ENCODE measurements at regions not wholly inside any gene's neighbourhood (a gene's known extent, or its start where the extent isn't known, plus 50 kb on each side); places are given as distances from the start of the nearest gene placed in this dataset.

DNA sequence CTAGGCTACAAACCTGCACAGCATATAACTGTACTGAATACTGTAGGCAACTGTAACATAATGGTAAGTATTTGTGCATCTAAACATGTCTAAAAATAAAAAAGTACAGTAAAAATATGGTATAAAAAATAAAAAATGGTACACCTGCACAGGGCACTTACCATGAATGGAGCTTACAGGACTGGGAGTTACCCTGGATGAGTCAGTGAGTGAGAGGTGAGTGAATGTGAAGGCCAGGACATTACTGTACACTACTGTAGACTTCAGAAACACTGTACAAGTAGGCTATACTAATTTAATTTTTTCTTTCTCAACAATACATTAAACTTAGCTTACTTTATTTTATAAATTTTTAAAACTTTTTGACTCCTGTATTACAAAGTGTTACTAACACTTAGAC is 265.3 kb downstream of the KLF13 start:
- BruUV-seq (replicated peaks): no TSS peak

DNA sequence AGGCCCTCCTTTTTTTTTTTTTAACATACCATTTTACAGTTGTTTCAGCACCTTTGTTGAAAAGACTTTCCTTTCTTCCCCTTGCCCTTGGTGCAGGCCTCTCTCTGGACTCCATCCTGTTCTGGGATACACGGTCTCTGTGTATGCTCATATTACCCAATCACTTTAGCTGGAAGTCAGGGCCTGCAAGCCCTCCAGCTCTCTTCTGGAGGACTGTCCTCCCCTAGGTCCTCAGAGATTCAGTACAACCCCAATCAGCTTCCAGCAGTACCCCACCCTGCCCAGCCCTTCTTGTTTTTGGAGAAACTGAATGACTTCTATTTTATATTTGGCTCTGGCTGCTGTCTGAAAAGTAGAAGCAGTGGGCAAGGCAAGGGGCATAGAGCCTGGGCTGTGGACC is 270.8 kb downstream of the KLF13 start:
- intact Hi-C loops (cut with micrococcal nuclease; ENCODE audit: unreplicated experiment): no loop called here

More for the DNA sequence above, 265.3 kb downstream of the KLF13 start:
- H3K4me1 Mint-ChIP-seq (ENCODE audit: low read depth, unreplicated experiment): no peaks in the 10 kb centered on the region
- H3K36me3 Mint-ChIP-seq (ENCODE audit: insufficient read depth, unreplicated experiment): no peaks in the 10 kb centered on the region
- no peaks in the 10 kb centered on the region for H3K27me3 Mint-ChIP-seq (ENCODE audit: unreplicated experiment)
- no peaks in the 10 kb centered on the region for H3K9me3 Mint-ChIP-seq (ENCODE audit: low read depth, unreplicated experiment)
- TF ChIP-seq, protein P1, sequence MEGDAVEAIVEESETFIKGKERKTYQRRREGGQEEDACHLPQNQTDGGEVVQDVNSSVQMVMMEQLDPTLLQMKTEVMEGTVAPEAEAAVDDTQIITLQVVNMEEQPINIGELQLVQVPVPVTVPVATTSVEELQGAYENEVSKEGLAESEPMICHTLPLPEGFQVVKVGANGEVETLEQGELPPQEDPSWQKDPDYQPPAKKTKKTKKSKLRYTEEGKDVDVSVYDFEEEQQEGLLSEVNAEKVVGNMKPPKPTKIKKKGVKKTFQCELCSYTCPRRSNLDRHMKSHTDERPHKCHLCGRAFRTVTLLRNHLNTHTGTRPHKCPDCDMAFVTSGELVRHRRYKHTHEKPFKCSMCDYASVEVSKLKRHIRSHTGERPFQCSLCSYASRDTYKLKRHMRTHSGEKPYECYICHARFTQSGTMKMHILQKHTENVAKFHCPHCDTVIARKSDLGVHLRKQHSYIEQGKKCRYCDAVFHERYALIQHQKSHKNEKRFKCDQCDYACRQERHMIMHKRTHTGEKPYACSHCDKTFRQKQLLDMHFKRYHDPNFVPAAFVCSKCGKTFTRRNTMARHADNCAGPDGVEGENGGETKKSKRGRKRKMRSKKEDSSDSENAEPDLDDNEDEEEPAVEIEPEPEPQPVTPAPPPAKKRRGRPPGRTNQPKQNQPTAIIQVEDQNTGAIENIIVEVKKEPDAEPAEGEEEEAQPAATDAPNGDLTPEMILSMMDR (IDR thresholded peaks at IDR 0.05; ENCODE audit: unreplicated experiment): no peak
- intact Hi-C loops (cut with micrococcal nuclease; ENCODE audit: unreplicated experiment): no loop called here
- H3K27ac Mint-ChIP-seq (ENCODE audit: unreplicated experiment): no peak overlapping the region
- no peak for DNase-seq
- no peak overlapping the region for H3K4me3 Mint-ChIP-seq (ENCODE audit: low read depth, unreplicated experiment)
- CTCF ChIA-PET: no interaction called here

DNA sequence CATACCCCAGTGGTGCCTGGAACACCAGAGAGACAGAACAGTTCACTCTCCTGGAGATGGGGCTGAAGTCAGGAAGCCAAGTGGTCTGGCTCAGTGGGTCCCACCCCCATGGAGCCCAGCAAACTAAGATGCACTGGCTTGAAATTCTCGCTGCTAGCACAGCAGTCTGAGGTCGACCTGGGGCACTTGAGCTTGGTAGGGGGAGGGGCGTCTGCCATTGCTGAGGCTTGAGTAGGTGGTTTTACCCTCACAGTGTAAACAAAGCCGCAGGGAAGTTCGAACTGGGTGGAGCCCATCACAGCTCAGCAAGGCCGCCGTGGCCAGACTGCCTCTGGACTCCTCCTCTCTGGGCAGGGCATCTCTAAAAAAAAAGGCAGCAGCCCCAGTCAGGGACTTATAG is 272.0 kb downstream of the KLF13 start:
- no peak for DNase-seq
- H3K9me3 Mint-ChIP-seq (ENCODE audit: low read depth, unreplicated experiment): peaks cover 3% of the 10 kb centered on the region

More for the DNA sequence above, 270.8 kb downstream of the KLF13 start:
- no TSS peak for BruUV-seq (replicated peaks)
- no peak for DNase-seq
- Mint-ChIP-seq H3K4me1 (ENCODE audit: low read depth, unreplicated experiment) (no peaks in the 10 kb centered on the region), H3K9me3 (ENCODE audit: low read depth, unreplicated experiment) (peaks cover 3% of the 10 kb centered on the region), H3K4me3 (ENCODE audit: low read depth, unreplicated experiment) (no peak overlapping the region), H3K27me3 (ENCODE audit: unreplicated experiment) (no peaks in the 10 kb centered on the region), H3K27ac (ENCODE audit: unreplicated experiment) (no peak overlapping the region), H3K36me3 (ENCODE audit: insufficient read depth, unreplicated experiment) (no peaks in the 10 kb centered on the region)
- CTCF ChIA-PET: no interaction called here
- TF ChIP-seq, protein P1 (IDR thresholded peaks at IDR 0.05; ENCODE audit: unreplicated experiment): no peak

DNA sequence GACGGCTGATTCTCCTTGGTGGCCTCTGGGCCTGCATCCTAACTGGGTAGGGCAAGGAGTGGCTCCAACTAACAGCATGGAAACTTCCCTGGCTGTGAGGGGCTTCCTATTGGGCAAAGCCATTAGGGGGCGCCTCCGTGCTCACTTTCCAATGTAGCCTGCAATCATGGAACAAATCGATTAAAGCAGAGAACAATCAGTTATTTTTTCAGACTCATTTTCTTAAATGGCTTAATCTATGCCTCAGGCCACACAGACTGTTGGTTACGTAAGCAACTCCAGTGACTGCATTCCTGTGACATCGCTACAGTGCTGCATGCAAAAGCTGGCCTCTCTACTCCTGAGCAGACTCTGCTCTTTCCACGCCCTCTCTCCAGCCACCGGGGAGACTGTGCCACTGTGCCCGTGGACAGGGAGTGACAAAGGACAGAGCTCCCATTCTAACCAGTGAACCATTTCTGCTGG is 278.9 kb downstream of the KLF13 start:
- H3K4me3 Mint-ChIP-seq (ENCODE audit: low read depth, unreplicated experiment): no peak overlapping the region
- H3K27ac Mint-ChIP-seq (ENCODE audit: unreplicated experiment): no peak overlapping the region
- H3K36me3 Mint-ChIP-seq (ENCODE audit: insufficient read depth, unreplicated experiment): no peaks in the 10 kb centered on the region
- no peaks in the 10 kb centered on the region for H3K27me3 Mint-ChIP-seq (ENCODE audit: unreplicated experiment)
- no peak for DNase-seq
- BruUV-seq (replicated peaks): no TSS peak
- TF ChIP-seq, protein P1 (IDR thresholded peaks at IDR 0.05; ENCODE audit: unreplicated experiment): no peak
- H3K9me3 Mint-ChIP-seq (ENCODE audit: low read depth, unreplicated experiment): peaks cover 3% of the 10 kb centered on the region
- no peaks in the 10 kb centered on the region for H3K4me1 Mint-ChIP-seq (ENCODE audit: low read depth, unreplicated experiment)
- intact Hi-C loops (cut with micrococcal nuclease; ENCODE audit: unreplicated experiment): no loop called here
- CTCF ChIA-PET: no interaction called here

More for the DNA sequence above, 272.0 kb downstream of the KLF13 start:
- TF ChIP-seq, protein P1 (IDR thresholded peaks at IDR 0.05; ENCODE audit: unreplicated experiment): no peak
- Mint-ChIP-seq H3K4me3 (ENCODE audit: low read depth, unreplicated experiment) (no peak overlapping the region), H3K36me3 (ENCODE audit: insufficient read depth, unreplicated experiment) (no peaks in the 10 kb centered on the region), H3K4me1 (ENCODE audit: low read depth, unreplicated experiment) (no peaks in the 10 kb centered on the region), H3K27me3 (ENCODE audit: unreplicated experiment) (no peaks in the 10 kb centered on the region), H3K27ac (ENCODE audit: unreplicated experiment) (no peak overlapping the region)
- CTCF ChIA-PET: no interaction called here
- intact Hi-C loops (cut with micrococcal nuclease; ENCODE audit: unreplicated experiment): no loop called here
- no TSS peak for BruUV-seq (replicated peaks)

Measured in Calu3 (cell line).